H1 (cell line): ENCODE measurements at regions not wholly inside any gene's neighbourhood (a gene's known extent, or its start where the extent isn't known, plus 50 kb on each side); places are given as distances from the start of the nearest gene placed in this dataset.

ENCODE experiments used
- CTCF ChIA-PET: fragments of 300-600 bp; sonication (Branson Sonifier 250); formaldehyde crosslinking; loops from one replicate; lab custom pipeline; 2021; ENCODE audit not compliant: partially characterized antibody; lab: Charles Lee
- POLR2A ChIA-PET: fragments of 300-600 bp; sonication (Branson Sonifier 250); formaldehyde crosslinking; loops from one replicate; lab custom pipeline; 2021; ENCODE audit warnings: inconsistent platforms; ENCODE audit not compliant: partially characterized antibody; lab: Charles Lee
- DNase-seq, 2 experiments: peaks; one replicate each; pipeline versions ENCODE4 v3.0.0 to v3.0.0-alpha.2; 2010 to 2022; ENCODE audit warnings: low spot score in 2 of 2, low read depth in 1 of 2, mixed read lengths in 1 of 2
- FAIRE-seq: peaks from 2 replicates; lab custom pipeline; 2011; peaks lifted over from hg19 to GRCh38; lab: Jason Lieb, UNC
- H2AFZ ChIP-seq: 2 replicates; pipeline ENCODE4 v1.8.1; 2012; ENCODE audit warnings: low read length, inconsistent platforms
- H2AK5ac ChIP-seq: 2 replicates; pipeline ENCODE4 v1.6.1; 2013; ENCODE audit warnings: low read depth, low read length
- H2BK120ac ChIP-seq: replicated peaks from 2 replicates; pipeline ENCODE3; 2013; ENCODE audit warnings: low read depth, low read length, inconsistent platforms
- H2BK12ac ChIP-seq: 2 replicates; pipeline ENCODE4 v1.6.1; 2013; ENCODE audit warnings: low read depth, low read length
- H2BK15ac ChIP-seq: 2 replicates; pipeline ENCODE4 v1.6.1; 2013; ENCODE audit warnings: low read length
- H2BK20ac ChIP-seq: 2 replicates; pipeline ENCODE4 v1.6.1; 2013; ENCODE audit warnings: low read length
- H2BK5ac ChIP-seq: 2 replicates; pipeline ENCODE4 v1.6.1; 2013; ENCODE audit warnings: low read depth, low read length
- H3K14ac ChIP-seq: 2 replicates; pipeline ENCODE4 v1.6.1; 2013; ENCODE audit warnings: inconsistent platforms; ENCODE audit not compliant: insufficient read length
- H3K18ac ChIP-seq: 2 replicates; pipeline ENCODE4 v1.6.1; 2013; ENCODE audit warnings: low read length; ENCODE audit errors: extremely low read depth
- H3K23ac ChIP-seq: 2 replicates; pipeline ENCODE4 v1.6.1; 2013; ENCODE audit warnings: inconsistent platforms; ENCODE audit not compliant: insufficient read length
- H3K23me2 ChIP-seq: 2 replicates; pipeline ENCODE4 v1.6.1; 2013; ENCODE audit warnings: low read depth, low read length
- H3K27ac ChIP-seq: 2 replicates; pipeline ENCODE4 v1.6.1; 2011; ENCODE audit warnings: low read depth, low read length, inconsistent platforms
- H3K27me3 ChIP-seq, 4 experiments: replicated peaks in 1 of 4; 1 replicate in 1 of 4; 2 replicates in 3 of 4; pipeline versions ENCODE4 v1.6.1 to v1.8.1; 2011 to 2013; ENCODE audit warnings: low read length in 3 of 4, mild to moderate bottlenecking in 3 of 4, inconsistent platforms in 2 of 4, mixed read lengths in 2 of 4, moderate library complexity in 1 of 4; ENCODE audit not compliant: control insufficient read depth in 3 of 4, insufficient read depth in 3 of 4; ENCODE audit errors: extremely low read depth in 1 of 4
- H3K36me3 ChIP-seq, 4 experiments: 2 replicates each; pipeline versions ENCODE4 v1.6.1 to v1.8.1; 2011 to 2013; ENCODE audit warnings: mild to moderate bottlenecking in 4 of 4, low read length in 3 of 4, moderate library complexity in 2 of 4, control low read depth in 1 of 4, inconsistent platforms in 1 of 4; ENCODE audit not compliant: insufficient read depth in 4 of 4, control insufficient read depth in 2 of 4
- H3K4ac ChIP-seq: replicated peaks from 2 replicates; pipeline ENCODE3; 2013; ENCODE audit warnings: low read length, low read depth, mixed read lengths, inconsistent platforms; ENCODE audit not compliant: insufficient read length
- H3K4me1 ChIP-seq, 4 experiments: replicated peaks in 1 of 4; 1 replicate in 1 of 4; 2 replicates in 3 of 4; pipeline versions ENCODE4 v1.6.1 to v1.8.1; 2011 to 2013; ENCODE audit warnings: low read length in 3 of 4, inconsistent platforms in 2 of 4, mixed read lengths in 1 of 4; ENCODE audit not compliant: insufficient read depth in 4 of 4, control insufficient read depth in 3 of 4
- H3K4me2 ChIP-seq, 2 experiments: 2 replicates each; pipeline versions ENCODE4 v1.6.1 to v1.8.1; 2011 to 2013; ENCODE audit warnings: low read depth in 2 of 2, low read length in 2 of 2, control low read depth in 1 of 2, inconsistent platforms in 1 of 2, mild to moderate bottlenecking in 1 of 2; ENCODE audit not compliant: insufficient read depth in 1 of 2
- H3K4me3 ChIP-seq, 4 experiments: fragments of 200-600, 300-600 bp in 1 of 4; sonication (generic), shearing (Covaris generic), sonication (Bioruptor Twin) in 1 of 4; 2 replicates each; pipeline versions ENCODE4 v1.5.1 to v1.8.1; 2011 to 2016; ENCODE audit warnings: low read length in 4 of 4, low read depth in 3 of 4, control low read depth in 2 of 4, inconsistent platforms in 2 of 4, mild to moderate bottlenecking in 2 of 4, mixed read lengths in 1 of 4, moderate library complexity in 1 of 4; ENCODE audit not compliant: insufficient read depth in 2 of 4; ENCODE audit errors: extremely low read depth in 1 of 4
- H3K56ac ChIP-seq: replicated peaks from 2 replicates; pipeline ENCODE3; 2013; ENCODE audit warnings: low read depth, mild to moderate bottlenecking, mixed read lengths, low read length, inconsistent platforms; ENCODE audit not compliant: insufficient read length
- H3K79me1 ChIP-seq: 2 replicates; pipeline ENCODE4 v1.6.1; 2013; ENCODE audit warnings: low read depth, low read length, control low read depth
- H3K79me2 ChIP-seq, 2 experiments: 2 replicates each; pipeline versions ENCODE4 v1.6.1 to v1.8.1; 2012 to 2013; ENCODE audit warnings: low read length in 2 of 2, mild to moderate bottlenecking in 2 of 2, inconsistent platforms in 1 of 2; ENCODE audit not compliant: insufficient read depth in 2 of 2, control insufficient read depth in 1 of 2
- H3K9ac ChIP-seq, 4 experiments: replicated peaks in 1 of 4; 1 replicate in 1 of 4; 2 replicates in 3 of 4; pipeline versions ENCODE4 v1.6.1 to v1.8.1; 2011 to 2013; ENCODE audit warnings: low read depth in 3 of 4, low read length in 3 of 4, control low read depth in 2 of 4, mild to moderate bottlenecking in 2 of 4, moderate library complexity in 2 of 4, inconsistent platforms in 1 of 4; ENCODE audit errors: extremely low read depth in 1 of 4
- H3K9me3 ChIP-seq, 2 experiments: 2 replicates each; pipeline versions ENCODE4 v1.6.1 to v1.8.1; 2012 to 2013; ENCODE audit warnings: mild to moderate bottlenecking in 2 of 2, moderate library complexity in 2 of 2, control low read depth in 1 of 2, inconsistent platforms in 1 of 2, low read depth in 1 of 2, low read length in 1 of 2, mixed read lengths in 1 of 2; ENCODE audit not compliant: insufficient read depth in 2 of 2
- H4K20me1 ChIP-seq, 2 experiments: replicated peaks in 1 of 2; 2 replicates each; pipeline versions ENCODE3 to v1.8.1; 2011 to 2013; ENCODE audit warnings: inconsistent platforms in 2 of 2, low read length in 2 of 2, mild to moderate bottlenecking in 1 of 2; ENCODE audit not compliant: insufficient read depth in 2 of 2, control insufficient read depth in 1 of 2
- H4K5ac ChIP-seq: 2 replicates; pipeline ENCODE4 v1.6.1; 2013; ENCODE audit warnings: low read length, low read depth, mixed read lengths, inconsistent platforms; ENCODE audit not compliant: insufficient read length
- H4K8ac ChIP-seq: 2 replicates; pipeline ENCODE4 v1.8.0; 2013; ENCODE audit warnings: mild to moderate bottlenecking, moderate library complexity, low read length, inconsistent platforms; ENCODE audit not compliant: insufficient read depth; ENCODE audit errors: extremely low read depth
- H4K91ac ChIP-seq: replicated peaks from 2 replicates; pipeline ENCODE3; 2013; ENCODE audit warnings: low read length, mixed read lengths, inconsistent platforms; ENCODE audit not compliant: insufficient read length
- BACH1 ChIP-seq: IDR thresholded peaks from 2 replicates; pipeline ENCODE4 v1.6.1; 2012; ENCODE audit warnings: low read length, improper control_type of control experiment
- CREB1 ChIP-seq: IDR thresholded peaks from 2 replicates; pipeline ENCODE4 v1.6.1; 2012; ENCODE audit warnings: inconsistent platforms
- KDM1A ChIP-seq: fragments of 200-600, 300-600 bp; sonication (generic); IDR thresholded peaks from 2 replicates; pipeline ENCODE4 v1.7.1; 2016; ENCODE audit warnings: mild to moderate bottlenecking, low read length, borderline replicate concordance
- MAFK ChIP-seq: IDR thresholded peaks from 2 replicates; pipeline ENCODE4 v1.6.1; 2012; ENCODE audit warnings: low read depth, mild to moderate bottlenecking, improper control_type of control experiment, low read length
- NANOG ChIP-seq: IDR thresholded peaks from 2 replicates; pipeline ENCODE4 v1.6.1; 2011; ENCODE audit warnings: low read length, low read depth, mild to moderate bottlenecking, inconsistent platforms; ENCODE audit not compliant: insufficient read depth, poor library complexity, severe bottlenecking
- POU5F1 ChIP-seq: IDR thresholded peaks from 2 replicates; pipeline ENCODE4 v1.6.1; 2011; ENCODE audit warnings: low read depth, mild to moderate bottlenecking, low read length, moderate library complexity
- RFX5 ChIP-seq: IDR thresholded peaks from 2 replicates; pipeline ENCODE4 v1.6.1; 2011; ENCODE audit warnings: low read depth, low read length, improper control_type of control experiment, borderline replicate concordance
- RXRA ChIP-seq: IDR thresholded peaks from 2 replicates; pipeline ENCODE4 v1.6.1; 2011; ENCODE audit warnings: low read depth, mild to moderate bottlenecking, low read length, moderate library complexity; ENCODE audit not compliant: insufficient read depth
- SP1 ChIP-seq: IDR thresholded peaks from 2 replicates; pipeline ENCODE4 v1.6.1; 2011; ENCODE audit warnings: low read depth, low read length
- SP4 ChIP-seq: IDR thresholded peaks from 2 replicates; pipeline ENCODE4 v1.6.1; 2012; ENCODE audit warnings: low read length, inconsistent platforms
- TEAD4 ChIP-seq: IDR thresholded peaks from 2 replicates; pipeline ENCODE4 v1.6.1; 2012; ENCODE audit warnings: low read depth, low read length, inconsistent platforms, mixed read lengths
- YY1 ChIP-seq: IDR thresholded peaks from 2 replicates; pipeline ENCODE4 v1.6.1; 2011; ENCODE audit warnings: low read depth, mild to moderate bottlenecking, low read length
- WGBS, 2 experiments: shearing (Covaris generic) in 1 of 2; methylation state at CpG; one replicate each; pipeline versions ENCODE4 v1.1.6 to v1.1.7; 2013 to 2015; ENCODE audit warnings: low lambda C conversion rate in 2 of 2, mixed read lengths in 2 of 2, inconsistent platforms in 1 of 2, low coverage in 1 of 2, missing lambda C conversion rate in 1 of 2; ENCODE audit not compliant: insufficient replicate concordance in 2 of 2, insufficient coverage in 1 of 2, insufficient read length in 1 of 2; ENCODE audit errors: extremely low coverage in 1 of 2, missing lambda C conversion rate in 1 of 2; 5-methylcytosine and 5-hydroxymethylcytosine counted together
- TF ChIP-seq, protein P1 (sequence below): IDR thresholded peaks from 2 replicates; pipeline ENCODE4 v1.6.1; 2011; ENCODE audit warnings: low read depth, mild to moderate bottlenecking, low read length; ENCODE audit not compliant: insufficient read depth
- TF ChIP-seq, protein P2 (sequence below): IDR thresholded peaks from 2 replicates; pipeline ENCODE4 v1.6.1; 2012; ENCODE audit warnings: inconsistent platforms
- TF ChIP-seq, protein P3 (sequence below): IDR thresholded peaks from 2 replicates; pipeline ENCODE4 v1.6.1; 2012; ENCODE audit warnings: inconsistent platforms

DNA sequence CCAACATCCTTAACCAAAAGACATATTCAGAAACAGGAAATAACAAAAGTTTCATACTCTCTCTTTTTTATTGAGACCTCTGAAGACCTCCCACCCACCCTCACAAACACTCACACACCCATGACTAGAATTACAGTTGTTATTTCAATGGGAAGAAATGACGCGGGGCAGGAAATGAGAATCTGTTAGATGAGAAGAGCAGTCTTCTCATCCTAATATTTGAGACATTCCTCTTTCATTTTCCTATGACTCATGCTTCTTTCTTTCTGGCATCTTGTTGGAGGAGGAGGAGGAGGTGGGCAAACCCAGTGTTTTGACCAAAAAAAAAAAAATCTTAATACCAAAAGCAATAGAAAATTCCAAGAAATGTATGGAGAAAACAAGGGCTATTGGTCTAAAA is 179.5 kb upstream of the TARS1 start:
- Histone ChIP-seq H3K79me1 (no peaks in the 10 kb centered on the region), H2AK5ac (no peak overlapping the region), H3K4ac (no peak overlapping the region), H2BK12ac (no peak overlapping the region), H2BK5ac (no peak overlapping the region), H3K23ac (no peak overlapping the region), H3K18ac (no peak overlapping the region), H2AFZ (no peak overlapping the region), H4K5ac (no peak overlapping the region), H3K79me2 (no peaks in the 10 kb centered on the region), H3K56ac (no peak overlapping the region), H4K20me1 (no peaks in the 10 kb centered on the region), H2BK15ac (no peak overlapping the region), H3K4me2 (no peak overlapping the region), H3K9me3 (no peaks in the 10 kb centered on the region), H3K14ac (no peak overlapping the region), H2BK20ac (no peak overlapping the region), H3K9ac (no peak overlapping the region), H4K91ac (no peak overlapping the region), H3K4me3 (no peak overlapping the region), H3K27ac (no peak overlapping the region), H3K4me1 (no peaks in the 10 kb centered on the region), H3K23me2 (no peaks in the 10 kb centered on the region), H3K36me3 (no peaks in the 10 kb centered on the region), H3K27me3 (no peaks in the 10 kb centered on the region), H2BK120ac (no peak overlapping the region), H4K8ac (no peak overlapping the region)
- WGBS, 2 experiments, result 100% methylated on average over 2 of the region's 2 CpGs; no CpG with 5 or more reads in 1 of the 2 experiments
- ChIA-PET POLR2A (no interaction called here), CTCF (no interaction called here)
- DNase-seq (no peak), FAIRE-seq (no peak)
- TF ChIP-seq BACH1 (no peak), NANOG (no peak), KDM1A (no peak), POU5F1 (no peak), MAFK (no peak), SP1 (no peak), YY1 (no peak), TEAD4 (no peak), RXRA (no peak), SP4 (no peak), RFX5 (no peak), CREB1 (no peak)
- TF ChIP-seq, protein P1, sequence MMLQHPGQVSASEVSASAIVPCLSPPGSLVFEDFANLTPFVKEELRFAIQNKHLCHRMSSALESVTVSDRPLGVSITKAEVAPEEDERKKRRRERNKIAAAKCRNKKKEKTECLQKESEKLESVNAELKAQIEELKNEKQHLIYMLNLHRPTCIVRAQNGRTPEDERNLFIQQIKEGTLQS, result no peak
- TF ChIP-seq, protein P2, sequence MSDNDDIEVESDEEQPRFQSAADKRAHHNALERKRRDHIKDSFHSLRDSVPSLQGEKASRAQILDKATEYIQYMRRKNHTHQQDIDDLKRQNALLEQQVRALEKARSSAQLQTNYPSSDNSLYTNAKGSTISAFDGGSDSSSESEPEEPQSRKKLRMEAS, result no peak
- TF ChIP-seq, protein P3, sequence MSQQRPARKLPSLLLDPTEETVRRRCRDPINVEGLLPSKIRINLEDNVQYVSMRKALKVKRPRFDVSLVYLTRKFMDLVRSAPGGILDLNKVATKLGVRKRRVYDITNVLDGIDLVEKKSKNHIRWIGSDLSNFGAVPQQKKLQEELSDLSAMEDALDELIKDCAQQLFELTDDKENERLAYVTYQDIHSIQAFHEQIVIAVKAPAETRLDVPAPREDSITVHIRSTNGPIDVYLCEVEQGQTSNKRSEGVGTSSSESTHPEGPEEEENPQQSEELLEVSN, result no peak
